ENCODE measurements at regions not wholly inside any gene's neighbourhood (a gene's known extent, or its start where the extent isn't known, plus 50 kb on each side); places are given as distances from the start of the nearest gene placed in this dataset.

GRCh38 chr15:45763170-45763869 is 128.5 kb downstream of the SQOR start:
- no peak for TF ChIP-seq CTCF (IDR thresholded peaks at IDR 0.05; ENCODE audit: insufficient read depth, low read length)
- DNase-seq (ENCODE audit: low read depth) = no peak
- H3K4me3 ChIP-seq (ENCODE audit: low read depth, low read length) = no peak overlapping the region

GRCh38 chr15:45773149-45773548 is 138.3 kb downstream of the SQOR start:
- DNase-seq (ENCODE audit: low read depth) = no peak
- TF ChIP-seq CTCF (IDR thresholded peaks at IDR 0.05; ENCODE audit: insufficient read depth, low read length) = no peak
- no peak overlapping the region for H3K4me3 ChIP-seq (ENCODE audit: low read depth, low read length)

DNA sequence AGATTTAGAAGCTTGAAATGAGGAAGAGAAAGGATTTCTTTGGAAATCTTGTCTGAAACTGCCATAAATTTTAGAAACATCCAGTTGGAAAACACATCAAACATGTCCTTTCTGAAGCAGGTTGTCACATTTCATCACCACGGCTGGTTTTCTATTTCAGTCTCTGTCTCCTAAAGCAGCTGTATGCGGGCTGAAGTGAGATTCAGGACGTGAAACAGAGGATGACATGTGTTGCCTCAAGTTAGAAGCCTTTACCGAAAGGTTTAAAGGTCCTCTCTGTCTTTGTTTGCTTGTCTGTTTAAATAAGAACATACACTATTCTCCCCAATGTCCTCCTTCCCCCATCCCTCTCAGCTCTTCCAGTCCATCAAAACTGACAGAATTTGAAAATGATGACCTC is 141.9 kb downstream of the SQOR start:
- no peak for DNase-seq (ENCODE audit: low read depth)
- no peak overlapping the region for H3K4me3 ChIP-seq (ENCODE audit: low read depth, low read length)
- no peak for TF ChIP-seq CTCF (IDR thresholded peaks at IDR 0.05; ENCODE audit: insufficient read depth, low read length)

- no peak for DNase-seq (ENCODE audit: low read depth)
- no peak for TF ChIP-seq CTCF (IDR thresholded peaks at IDR 0.05; ENCODE audit: insufficient read depth, low read length)
- H3K4me3 ChIP-seq (ENCODE audit: low read depth, low read length) = no peak overlapping the region
Measured at GRCh38 chr15:45777781-45778180, 143.0 kb downstream of the SQOR start.

- no peak for TF ChIP-seq CTCF (IDR thresholded peaks at IDR 0.05; ENCODE audit: insufficient read depth, low read length)
- DNase-seq (ENCODE audit: low read depth) = no peak
- H3K4me3 ChIP-seq (ENCODE audit: low read depth, low read length) = no peak overlapping the region
Measured at GRCh38 chr15:45780352-45780751, 145.5 kb downstream of the SQOR start.

- TF ChIP-seq CTCF (IDR thresholded peaks at IDR 0.05; ENCODE audit: insufficient read depth, low read length) = no peak
- H3K4me3 ChIP-seq (ENCODE audit: low read depth, low read length) = no peak overlapping the region
- DNase-seq (ENCODE audit: low read depth) = no peak
Measured at GRCh38 chr15:45784656-45785055, 149.8 kb downstream of the SQOR start.

DNA sequence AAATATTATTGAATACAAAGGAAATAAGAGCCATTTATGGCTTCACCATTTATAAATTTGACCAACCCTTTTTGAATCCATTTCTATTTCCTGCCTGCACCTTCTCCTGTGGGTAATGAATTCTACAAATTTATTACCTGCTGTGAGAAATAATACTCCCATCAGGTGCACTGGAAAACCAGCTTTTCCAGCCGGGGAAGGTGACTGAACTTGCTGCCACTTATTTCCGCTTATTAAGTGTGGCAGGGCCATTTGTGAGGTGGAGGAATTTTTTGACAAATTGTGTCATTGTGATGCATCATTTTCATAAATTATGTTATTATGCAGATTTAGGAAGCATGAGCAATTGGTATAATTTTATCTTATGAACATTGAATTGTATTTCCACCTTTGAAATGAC is 151.1 kb downstream of the SQOR start:
- H3K4me3 ChIP-seq (ENCODE audit: low read depth, low read length) = no peak overlapping the region
- TF ChIP-seq CTCF (IDR thresholded peaks at IDR 0.05; ENCODE audit: insufficient read depth, low read length) = no peak
- no peak for DNase-seq (ENCODE audit: low read depth)

Measured in fibroblast of the aortic adventitia (primary cell).